ENCODE measurements at regions not wholly inside any gene's neighbourhood (a gene's known extent, or its start where the extent isn't known, plus 50 kb on each side); places are given as distances from the start of the nearest gene placed in this dataset.
"Not testable (repeated sequence)": the region's sequence is repeated elsewhere in the genome, so short reads cannot be mapped to it uniquely, and the experiment has no call there.

DNA sequence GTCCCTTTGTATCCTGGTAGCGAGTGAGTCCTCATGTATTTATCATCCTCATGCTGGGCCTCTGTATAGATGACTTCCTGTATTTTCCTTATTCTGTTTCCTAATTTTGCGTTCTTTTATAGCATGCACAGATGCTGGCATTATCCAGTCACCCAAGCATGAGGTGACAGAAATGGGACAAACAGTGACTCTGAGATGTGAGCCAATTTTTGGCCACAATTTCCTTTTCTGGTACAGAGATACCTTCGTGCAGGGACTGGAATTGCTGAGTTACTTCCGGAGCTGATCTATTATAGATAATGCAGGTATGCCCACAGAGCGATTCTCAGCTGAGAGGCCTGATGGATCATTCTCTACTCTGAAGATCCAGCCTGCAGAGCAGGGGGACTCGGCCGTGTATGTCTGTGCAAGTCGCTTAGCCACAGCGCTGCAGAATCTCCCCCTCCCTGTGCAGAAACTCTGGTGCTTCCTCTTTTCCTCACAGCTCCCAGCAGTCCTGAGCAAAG lies 183.1 kb upstream of the PRSS58 start:
- DNase-seq (ENCODE audit: low read depth in 3 of 3), result no peak

DNA sequence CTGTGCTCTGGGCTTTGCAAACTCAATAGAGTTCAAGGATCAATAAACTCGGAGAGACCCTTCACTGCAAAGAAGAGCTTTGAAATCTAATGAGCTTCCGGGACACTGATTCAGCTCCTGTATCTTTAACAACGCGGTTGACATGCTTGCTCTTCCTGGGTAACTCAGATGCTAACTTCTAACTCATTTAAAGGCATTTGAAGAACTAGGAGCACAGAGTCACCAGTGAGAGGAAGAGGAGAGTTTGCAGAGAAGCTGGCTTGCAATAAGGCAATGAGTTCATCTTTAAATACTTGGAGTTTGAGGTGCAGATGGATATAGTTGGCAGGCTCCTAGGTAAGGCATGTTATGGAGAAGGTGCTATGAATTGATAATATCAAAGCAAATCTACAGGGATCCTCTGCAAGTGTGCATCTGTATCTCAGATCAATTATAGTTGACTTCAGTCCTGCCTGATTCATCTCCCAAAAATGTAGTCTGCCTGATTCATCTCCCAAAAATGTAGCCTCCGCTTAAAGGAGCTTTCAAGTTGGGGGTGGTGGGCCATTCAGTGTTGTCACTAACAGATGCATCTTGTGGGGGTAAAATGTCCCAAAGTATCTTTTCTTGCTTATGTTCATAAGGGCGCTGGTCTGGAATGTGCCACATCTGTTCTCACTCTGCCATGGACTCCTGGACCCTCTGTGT lies 182.5 kb upstream of the PRSS58 start:
- DNase-seq (ENCODE audit: low read depth in 3 of 3), result no peak

DNA sequence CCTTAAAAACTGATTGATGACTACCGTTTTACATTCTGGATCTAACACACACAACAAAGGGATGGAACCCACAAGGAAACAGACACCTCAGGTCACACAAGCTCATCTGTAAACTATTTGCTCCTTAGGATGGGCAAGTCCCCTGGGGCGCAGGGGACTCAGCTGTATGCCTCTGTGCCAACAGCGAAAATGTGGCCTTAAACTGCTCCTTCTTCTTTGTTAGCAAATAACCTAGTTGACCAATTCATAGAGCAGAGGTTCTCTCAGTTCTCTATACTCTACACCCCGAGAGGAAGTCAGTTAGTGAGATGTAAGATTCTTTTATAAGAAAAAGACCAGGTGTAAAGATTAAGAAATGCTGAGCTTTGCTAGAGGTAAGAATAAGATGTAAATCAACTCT lies 181.9 kb upstream of the PRSS58 start:
- DNase-seq (ENCODE audit: low read depth in 3 of 3), result no peak

DNA sequence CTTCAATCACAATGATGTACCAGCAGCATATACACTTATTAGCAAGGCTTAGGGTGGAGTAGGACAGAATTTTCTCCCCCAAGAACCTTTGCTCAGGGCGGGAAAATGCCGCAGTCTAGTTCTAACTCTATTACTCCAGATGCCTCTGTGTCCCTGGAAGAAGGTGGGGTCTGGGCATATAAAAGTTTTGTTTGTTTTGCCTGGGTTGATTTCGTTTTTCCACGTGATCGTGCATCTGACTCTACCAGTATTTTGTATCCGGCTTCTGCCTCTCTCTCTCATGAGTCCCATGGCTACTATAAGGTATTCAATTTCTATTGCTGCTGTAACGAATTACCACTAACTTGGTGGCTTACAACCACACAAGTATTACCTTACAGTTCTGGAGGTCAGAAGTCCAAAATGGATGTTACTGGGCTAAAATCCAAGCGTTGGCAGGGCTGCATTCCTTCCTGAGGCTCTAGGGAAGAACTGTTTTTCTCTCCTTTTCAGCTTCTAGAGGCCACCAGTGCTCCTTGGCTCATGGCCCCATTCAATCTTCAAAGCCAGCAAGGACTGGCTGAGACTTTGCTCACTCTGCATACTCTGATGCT lies 181.2 kb upstream of the PRSS58 start:
- no peak for DNase-seq (ENCODE audit: low read depth in 3 of 3)

DNA sequence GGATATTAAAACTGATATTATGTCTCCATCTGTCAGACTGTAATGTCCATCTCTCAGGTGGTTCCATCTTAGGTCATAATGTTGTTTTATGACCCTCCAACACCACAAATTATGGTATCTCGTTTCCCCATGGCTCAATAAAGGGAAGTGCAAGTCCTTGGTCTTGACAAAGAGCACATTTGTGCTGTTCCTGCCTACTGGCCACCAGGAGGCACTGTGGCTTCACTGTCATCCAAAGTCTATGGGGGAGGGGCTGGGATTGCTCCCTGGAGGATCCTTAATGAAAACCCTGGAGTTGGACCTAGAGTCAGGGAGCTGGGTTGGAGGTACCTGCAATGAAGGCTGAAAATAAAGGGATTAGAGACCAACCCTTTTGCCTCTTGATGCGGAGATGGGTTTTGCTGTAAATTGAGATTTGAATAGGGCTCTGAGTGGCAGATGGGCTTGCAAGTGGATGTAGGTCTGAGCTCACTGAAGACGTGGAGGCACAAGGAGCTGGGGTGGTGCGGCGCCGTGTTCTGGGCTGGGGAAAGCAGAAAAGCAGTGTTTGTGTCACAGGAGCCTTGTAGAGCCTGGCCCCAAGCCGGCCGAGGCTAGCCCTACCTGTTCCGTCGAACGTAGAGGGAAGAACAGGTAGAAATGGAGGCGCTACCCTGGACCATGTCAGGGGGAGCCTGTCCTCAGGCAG lies 180.5 kb upstream of the PRSS58 start:
- DNase-seq (ENCODE audit: low read depth in 3 of 3), result no peak

DNA sequence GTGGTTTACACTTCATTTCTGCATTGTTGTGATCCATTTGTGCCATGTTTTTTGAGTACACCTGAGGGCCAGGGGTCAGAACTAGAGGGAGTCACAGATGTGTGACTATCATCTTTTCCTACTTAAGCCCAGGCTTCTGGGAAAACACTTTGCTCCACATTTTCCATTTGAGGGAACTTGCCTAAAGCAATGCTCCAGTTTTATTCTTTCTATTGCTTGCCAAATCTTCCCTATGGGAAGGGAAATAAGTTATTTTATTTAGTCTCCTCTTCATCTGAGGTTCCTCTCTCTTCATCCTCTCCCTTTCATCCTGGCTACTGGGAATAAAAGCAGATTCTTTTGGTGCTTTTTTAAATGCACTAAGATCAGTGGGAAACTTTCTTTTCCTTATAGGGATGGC lies 179.9 kb upstream of the PRSS58 start:
- DNase-seq (ENCODE audit: low read depth in 3 of 3), result no peak

DNA sequence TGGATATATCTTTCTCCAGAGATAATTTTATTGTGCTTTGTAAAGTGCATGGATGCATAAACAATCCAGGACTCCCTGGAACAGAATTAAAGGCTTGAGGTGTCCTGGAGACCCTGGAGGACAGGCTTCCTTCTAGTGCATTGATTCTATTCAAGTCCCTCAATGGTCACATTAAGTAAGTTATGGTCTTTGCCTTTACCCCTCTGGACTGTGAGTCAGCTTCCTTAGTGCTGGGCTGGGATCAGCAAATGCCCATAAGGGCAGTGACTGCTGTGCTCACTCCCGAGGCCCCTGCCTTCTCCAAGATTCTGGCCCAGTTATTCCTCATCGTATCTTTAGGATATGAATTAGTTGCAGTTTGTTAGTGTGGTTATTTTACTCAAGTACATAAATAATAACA lies 178.7 kb upstream of the PRSS58 start:
- no peak for DNase-seq (ENCODE audit: low read depth in 3 of 3)

GRCh38 chr7:142435606-142436005 lies 177.7 kb upstream of the PRSS58 start:
- DNase-seq (ENCODE audit: low read depth in 3 of 3), result not testable (repeated sequence)

DNA sequence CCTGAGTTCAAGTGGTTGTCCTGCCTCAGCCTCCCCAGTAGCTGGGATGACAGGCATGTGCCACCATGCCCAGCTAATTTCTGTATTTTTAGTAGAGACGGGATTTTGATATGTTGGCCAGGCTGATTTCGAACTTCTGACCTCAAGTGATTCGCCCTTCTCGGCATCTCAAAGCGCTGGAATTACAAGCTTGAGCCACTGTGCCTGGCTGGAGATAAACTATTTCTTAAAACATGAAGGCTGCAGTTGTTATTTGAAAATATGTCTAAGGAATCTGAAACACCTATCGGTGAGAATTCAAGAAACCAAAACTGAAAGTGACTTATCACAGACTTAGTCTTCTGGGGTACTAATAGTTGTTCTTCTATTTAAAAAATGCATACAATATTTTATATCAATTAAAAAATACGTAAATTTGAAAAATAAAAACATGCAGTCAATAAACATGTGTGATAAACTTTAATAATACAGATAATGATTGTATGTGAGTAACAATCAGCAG lies 176.9 kb upstream of the PRSS58 start:
- no peak for DNase-seq (ENCODE audit: low read depth in 3 of 3)

DNA sequence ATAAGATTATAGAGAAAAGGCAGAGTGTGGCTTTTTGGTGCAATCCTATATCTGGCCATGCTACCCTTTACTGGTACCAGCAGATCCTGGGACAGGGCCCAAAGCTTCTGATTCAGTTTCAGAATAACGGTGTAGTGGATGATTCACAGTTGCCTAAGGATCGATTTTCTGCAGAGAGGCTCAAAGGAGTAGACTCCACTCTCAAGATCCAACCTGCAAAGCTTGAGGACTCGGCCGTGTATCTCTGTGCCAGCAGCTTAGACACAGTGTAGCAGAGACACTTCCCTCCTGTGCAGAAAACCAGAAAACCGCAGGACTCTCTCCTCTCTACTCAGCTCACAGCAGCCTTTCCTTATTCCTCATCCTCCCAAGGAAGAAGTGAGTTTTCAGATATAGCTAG lies 176.3 kb upstream of the PRSS58 start:
- not testable (repeated sequence) for DNase-seq (ENCODE audit: low read depth in 3 of 3)

DNA sequence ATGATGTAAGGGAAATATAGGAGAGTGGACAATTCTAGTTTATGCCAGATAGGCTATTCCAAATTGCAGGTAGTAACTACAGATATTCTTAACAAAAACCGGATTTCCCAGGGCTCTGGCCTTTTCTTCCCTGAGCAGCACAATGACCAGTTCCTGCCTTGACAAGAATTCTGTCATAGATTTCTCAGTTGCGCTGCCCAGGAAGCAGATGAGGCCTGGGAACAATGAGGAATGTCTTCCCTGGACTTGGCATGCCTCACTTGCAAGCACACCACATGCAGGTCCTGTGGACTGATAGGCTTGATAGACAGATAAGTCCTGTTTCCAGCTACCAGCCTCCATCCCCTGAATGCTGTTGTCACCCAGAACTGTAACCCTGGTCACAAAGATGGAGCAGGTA lies 174.5 kb upstream of the PRSS58 start:
- no peak for DNase-seq (ENCODE audit: low read depth in 3 of 3)

DNA sequence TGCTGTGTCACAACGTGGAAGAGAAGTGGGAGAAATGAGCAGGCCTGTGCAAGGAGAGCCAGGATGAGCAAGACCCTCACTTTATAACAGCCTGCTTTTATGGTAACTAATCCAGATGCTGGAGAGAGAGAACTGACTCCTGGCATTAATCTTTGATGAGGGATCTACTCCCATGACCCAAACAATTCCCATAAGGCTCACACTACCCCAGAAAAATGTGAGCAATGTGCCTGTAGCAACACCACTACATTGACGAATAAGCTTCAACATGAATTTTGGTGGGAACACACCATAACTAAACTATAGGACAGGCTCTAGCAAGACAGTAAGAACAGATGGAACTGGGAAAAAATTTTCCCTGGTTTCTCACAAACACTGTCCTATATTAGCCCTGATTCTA lies 173.6 kb upstream of the PRSS58 start:
- no peak for DNase-seq (ENCODE audit: low read depth in 3 of 3)

DNA sequence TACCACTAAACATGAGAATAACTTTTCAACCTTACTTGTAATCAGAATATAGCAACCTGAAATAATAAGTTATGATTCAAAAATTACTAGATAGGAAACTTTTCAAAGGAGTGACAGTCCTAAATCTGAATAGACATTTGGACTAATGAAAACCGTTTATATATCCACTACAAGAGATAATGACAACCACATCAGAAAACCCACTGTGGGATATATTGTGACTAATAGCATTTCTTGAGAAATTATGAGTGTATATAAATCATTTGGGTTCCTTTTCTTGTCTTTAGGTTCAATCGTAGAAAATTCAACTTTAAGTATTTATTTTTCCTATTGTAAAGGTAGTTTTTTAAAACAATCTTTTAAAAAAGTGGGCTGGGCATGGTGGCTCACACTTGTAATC lies 170.2 kb upstream of the PRSS58 start:
- DNase-seq (ENCODE audit: low read depth in 3 of 3), result no peak

DNA sequence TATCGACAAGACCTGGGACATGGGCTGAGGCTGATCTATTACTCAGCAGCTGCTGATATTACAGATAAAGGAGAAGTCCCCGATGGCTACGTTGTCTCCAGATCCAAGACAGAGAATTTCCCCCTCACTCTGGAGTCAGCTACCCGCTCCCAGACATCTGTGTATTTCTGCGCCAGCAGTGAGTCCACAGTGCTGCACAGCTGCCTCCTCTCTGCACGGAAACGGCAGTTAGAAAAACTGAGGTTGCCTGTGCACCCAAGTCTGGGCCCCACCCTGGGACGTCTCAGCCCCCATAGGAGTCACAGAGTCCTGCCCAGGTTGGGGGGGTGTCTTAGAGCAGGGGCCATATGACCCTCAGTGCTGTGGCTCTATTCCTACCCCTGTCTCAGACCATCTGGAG lies 167.4 kb upstream of the PRSS58 start:
- DNase-seq (ENCODE audit: low read depth in 3 of 3), result no peak

DNA sequence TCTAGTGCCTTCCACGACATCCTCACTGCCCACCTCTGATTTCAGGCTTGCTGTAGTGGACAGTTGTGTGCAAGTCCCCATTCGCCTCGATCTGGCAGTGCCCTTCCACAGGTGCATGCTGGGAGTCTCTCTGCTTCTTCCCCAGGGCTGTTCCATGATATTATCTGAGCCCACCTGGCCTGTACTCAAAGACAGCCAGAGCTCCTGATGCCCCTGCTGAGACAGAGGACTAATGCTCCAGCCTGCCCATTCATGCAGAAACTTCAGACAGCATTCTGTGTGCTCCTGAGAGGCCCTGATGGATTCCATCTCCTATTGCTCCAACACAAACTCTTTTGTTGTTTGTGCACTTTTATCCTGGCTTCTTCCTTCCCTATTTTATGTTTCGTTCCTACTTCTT lies 164.8 kb upstream of the PRSS58 start:
- DNase-seq (ENCODE audit: low read depth in 3 of 3), result no peak

- no peak for DNase-seq (ENCODE audit: low read depth in 3 of 3)
Measured at GRCh38 chr7:142420554-142421362, 162.9 kb upstream of the PRSS58 start.

GRCh38 chr7:142418326-142418725 lies 160.5 kb upstream of the PRSS58 start:
- no peak for DNase-seq (ENCODE audit: low read depth in 3 of 3)

DNA sequence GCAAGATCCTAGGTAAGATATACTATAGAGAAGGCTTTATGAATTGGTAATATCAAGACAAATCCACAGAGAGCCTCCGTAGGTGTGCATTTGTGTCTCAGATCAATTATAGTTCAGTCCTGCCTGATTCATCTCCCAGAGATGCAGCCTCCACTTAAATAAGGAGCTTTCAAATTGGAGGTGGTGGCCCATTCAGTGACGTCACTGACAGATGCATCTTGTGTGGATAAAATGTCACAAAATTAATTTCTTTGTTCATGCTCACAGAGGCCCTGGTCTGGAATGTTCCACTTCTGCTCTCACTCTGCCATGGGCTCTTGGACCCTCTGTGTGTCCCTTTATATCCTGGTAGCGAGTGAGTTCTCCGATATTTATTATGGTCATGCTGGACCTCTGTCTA lies 157.1 kb upstream of the PRSS58 start:
- no peak for DNase-seq (ENCODE audit: low read depth in 3 of 3)

GRCh38 chr7:142414135-142414534 lies 156.3 kb upstream of the PRSS58 start:
- DNase-seq (ENCODE audit: low read depth in 3 of 3), result no peak

DNA sequence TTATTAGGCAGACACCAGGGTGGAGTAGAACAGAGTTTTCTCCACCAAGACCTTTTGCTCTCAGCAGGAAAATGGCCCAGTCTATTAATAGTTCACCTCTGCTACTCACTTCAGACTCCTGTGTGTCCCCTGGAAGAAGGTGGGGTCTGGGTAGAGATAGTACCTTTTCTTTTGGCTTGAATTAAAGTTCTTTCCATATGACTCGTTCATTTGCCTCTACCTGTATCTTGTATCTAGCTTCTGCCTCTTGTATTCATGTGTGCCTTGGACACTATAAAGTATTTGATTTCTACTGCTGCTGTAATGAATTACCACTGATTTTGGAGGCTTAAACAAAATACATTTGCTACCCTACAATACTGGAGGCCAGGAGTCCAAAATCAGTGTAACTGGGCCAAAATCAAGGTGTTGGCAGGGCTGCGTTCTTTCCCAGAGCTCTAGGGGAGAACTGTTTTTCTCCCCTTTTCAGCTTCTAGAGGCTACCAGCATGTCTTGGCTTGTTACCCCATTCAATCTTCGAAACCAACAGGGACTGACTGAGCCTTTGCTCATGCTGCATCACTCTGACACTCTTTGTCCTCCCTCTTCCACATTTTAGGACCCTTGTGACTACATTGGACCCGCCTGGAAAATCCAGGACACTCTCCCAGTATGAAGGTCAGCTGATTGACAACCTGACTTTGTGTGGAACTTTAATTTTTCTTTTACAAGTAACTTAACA lies 155.6 kb upstream of the PRSS58 start:
- no peak for DNase-seq (ENCODE audit: low read depth in 3 of 3)

DNA sequence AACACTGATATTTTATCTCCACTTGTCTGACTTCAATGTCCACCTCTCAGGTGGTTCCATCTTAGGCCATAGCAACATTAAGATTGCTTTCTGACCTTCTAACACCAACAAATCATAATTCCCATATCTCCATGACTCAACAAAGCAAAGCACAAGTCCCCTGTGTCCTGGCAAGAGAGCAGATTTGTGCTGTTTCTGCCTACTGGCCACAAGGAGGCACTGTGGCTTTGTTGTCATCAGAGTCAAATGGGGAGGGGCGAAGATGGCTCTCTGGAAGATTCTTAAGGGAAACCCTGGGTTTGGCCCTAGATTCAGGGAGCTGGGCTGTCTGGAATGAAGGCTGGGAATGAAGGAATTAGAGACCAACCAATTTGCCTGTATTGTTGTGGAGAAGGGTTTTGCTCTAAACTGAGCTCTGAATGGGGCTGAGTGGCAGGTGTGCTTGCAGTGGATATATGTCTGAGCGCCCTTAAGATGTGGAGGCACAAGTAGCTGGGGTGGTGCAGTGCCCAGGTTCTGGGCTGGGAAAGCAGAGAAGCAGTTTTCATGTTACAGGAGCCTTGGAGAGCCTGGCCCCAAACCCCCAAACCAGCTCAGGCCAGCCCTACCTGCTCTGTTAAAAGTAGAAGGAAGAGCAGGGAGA lies 154.8 kb upstream of the PRSS58 start:
- DNase-seq (ENCODE audit: low read depth in 3 of 3), result peak in 1 of 3 experiments; percentile 26

Data from stimulated activated CD4-positive, alpha-beta T cell treated with anti-CD3 and anti-CD28 coated beads, TNF-alpha, amount 100 ng/mL, for 24 hours (primary cell).